ENCODE measurements at regions not wholly inside any gene's neighbourhood (a gene's known extent, or its start where the extent isn't known, plus 50 kb on each side); places are given as distances from the start of the nearest gene placed in this dataset.
"Not testable (repeated sequence)": the region's sequence is repeated elsewhere in the genome, so short reads cannot be mapped to it uniquely, and the experiment has no call there.

- DNase-seq: no peak
Measured at GRCh38 chr21:27519361-27519760, 552.5 kb upstream of the ADAMTS5 start.

DNA sequence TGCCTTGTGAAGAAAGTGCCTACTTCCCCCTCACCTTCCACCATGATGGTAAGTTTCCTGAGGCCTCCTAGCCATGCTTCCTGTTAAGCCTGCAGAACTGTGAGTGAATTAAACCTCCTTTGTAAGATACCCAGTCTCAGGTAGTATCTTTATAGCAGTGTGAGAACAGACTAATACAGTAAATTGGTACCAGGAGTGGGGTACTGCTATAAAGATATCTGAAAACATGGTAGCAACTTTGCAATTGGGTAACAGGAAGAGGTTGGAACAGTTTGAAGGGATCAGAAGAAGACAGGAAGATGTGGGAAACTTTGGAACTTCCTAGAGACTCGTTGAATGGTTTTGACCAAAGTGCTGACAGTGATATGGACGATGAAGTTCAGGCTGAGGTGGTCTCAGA is 550.3 kb upstream of the ADAMTS5 start:
- DNase-seq: not testable (repeated sequence)

DNA sequence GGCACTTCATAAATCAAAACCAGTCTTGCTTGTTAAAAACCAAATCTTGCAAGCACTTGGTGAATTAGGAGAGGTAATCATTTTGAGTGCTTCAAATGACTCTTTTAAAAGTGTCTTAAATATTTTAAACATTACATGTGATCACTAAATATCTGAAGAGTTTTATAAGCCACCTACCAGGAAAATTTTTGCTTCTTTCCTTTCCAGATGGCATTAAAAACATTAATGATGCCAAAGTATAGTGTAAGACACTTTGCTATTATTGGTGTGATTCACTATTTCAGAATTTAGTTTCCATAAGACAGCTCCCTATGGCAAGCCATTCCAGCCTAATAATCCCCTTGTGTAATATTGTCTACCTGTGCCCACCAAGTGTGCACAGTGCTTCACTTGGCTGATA is 548.8 kb upstream of the ADAMTS5 start:
- no peak for DNase-seq

DNA sequence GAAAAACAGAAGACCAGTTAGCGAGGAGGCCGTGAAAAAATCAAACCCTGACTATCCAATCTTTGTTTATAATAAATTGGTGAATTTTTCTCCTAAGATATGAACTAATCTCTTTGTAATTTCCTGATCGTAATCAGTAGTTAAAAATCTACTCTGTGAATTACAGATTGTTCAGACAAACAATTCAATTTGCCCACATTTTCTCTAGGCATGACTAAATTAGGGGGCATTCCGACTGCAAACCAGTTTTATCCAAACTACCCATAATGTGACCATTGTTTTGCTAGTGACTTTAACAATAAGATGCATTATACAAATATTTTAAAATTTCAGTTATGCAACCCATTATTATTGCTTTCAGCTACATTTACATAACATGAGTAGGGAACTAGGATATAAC is 546.9 kb upstream of the ADAMTS5 start:
- DNase-seq: no peak

DNA sequence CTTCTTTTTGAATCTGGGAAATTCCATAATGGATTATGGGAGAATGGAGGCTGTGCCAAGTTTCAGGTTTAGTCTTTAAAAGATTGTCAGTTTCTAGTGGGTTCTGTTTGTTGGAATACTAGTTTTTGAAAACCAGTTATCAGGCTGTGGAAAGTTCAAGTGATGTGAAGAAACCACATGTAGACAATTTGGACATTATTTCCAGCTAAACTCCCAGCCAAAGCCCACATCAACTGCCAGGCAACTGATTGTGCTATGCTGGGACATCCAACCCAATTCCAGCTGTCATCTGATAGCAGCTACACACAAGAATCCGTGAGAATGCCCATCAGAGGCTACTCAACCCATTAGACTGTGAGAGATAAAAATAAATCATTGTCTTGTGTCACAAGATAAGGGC is 546.1 kb upstream of the ADAMTS5 start:
- DNase-seq: no peak

DNA sequence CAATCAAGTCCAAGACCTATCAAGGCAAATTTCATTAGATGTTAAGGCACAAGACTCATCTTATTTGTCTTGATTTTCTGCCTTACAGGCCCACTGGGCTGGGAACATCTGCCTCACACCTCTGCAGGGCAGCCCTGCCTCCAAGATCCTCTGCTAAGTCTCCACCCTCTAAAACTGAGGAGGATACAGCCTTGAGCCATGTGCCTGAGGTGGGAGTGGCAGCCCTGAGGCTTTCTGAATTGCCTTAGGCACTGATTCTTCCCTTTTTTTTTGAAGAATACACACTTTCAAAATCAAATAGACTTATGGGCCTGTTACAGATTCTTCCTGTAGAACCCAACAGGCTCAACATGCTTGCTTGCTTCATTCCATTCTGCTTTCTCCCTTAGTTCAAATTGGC is 544.3 kb upstream of the ADAMTS5 start:
- DNase-seq: no peak

- no peak for DNase-seq
Measured at GRCh38 chr21:27507695-27508094, 540.8 kb upstream of the ADAMTS5 start.

- DNase-seq: no peak
Measured at GRCh38 chr21:27505516-27505915, 538.6 kb upstream of the ADAMTS5 start.

DNA sequence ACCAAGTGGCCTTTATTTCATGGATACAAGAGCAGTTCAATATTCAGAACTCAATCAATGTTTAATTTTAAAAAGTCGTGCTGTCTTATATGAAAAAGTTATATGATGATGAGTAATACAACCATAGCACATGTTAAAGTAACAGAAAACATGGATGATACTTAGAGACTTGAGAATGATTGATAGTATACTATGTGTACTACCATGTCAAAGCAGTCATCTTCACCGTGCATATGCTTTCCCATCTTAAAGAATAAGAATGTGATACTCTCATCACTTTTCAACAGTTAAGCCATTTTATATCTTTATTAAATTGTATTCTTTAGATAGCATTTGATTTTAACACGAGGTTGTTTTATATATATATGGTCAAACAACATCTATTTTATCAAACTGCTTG is 535.9 kb upstream of the ADAMTS5 start:
- DNase-seq: no peak

DNA sequence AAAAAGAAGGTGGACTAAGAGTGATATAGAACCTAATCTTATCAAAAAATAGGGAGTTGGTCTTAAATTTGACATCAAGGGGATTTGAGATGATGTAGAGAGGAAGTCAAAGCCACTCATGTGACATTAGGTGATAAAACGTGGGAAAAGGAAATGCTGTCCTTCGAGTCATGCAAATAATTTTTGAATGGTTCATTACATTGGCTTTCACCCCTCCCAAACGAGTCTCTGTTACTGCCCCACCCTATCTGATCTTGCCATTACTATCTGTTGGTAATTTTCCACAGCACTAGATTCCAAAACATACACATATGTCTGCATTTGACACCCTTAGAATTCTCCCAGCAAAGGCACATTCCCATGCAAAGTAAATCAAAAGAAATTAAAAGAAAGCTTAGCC is 531.1 kb upstream of the ADAMTS5 start:
- DNase-seq: no peak

GRCh38 chr21:27495836-27496235 is 528.9 kb upstream of the ADAMTS5 start:
- no peak for DNase-seq

- DNase-seq: no peak
Measured at GRCh38 chr21:27493542-27493941, 526.7 kb upstream of the ADAMTS5 start.

DNA sequence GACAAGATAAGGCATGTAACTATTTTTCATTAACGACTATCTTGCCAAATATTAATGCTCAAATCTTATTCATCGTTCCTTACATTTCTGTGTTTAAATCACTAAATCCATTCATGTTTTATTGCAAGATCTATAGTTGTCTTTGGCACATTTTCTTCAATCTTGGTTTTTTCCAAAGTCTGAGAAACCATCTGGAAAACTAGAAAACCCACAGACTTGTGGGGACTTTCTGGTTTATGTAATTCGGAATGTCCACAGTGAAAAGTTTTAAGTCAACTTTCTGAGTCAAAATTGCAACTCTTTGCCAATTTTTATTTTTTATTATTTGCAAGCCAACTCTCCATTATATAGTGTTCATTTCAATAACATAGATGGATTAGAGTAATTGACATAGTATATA is 520.8 kb upstream of the ADAMTS5 start:
- DNase-seq: no peak

GRCh38 chr21:27480841-27481261 is 514.0 kb upstream of the ADAMTS5 start:
- no peak for DNase-seq

DNA sequence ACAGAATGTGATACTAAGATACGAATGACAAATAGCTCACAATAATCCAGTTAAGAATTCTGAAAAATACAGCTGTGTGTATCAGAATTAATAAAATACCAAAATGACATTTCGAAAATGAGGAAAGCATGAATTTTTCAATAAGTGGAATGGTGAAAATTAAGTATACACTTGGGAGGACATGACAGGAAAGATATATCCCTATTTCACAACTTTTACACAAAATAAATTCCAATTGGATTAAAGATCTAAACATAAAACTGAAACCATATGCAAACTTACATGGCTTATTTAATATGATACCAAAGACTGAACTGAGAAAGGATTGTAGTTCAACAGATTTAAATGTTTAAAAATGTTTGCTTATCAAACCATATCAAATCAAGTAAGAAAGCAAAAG is 510.4 kb upstream of the ADAMTS5 start:
- no peak for DNase-seq

- DNase-seq: no peak
Measured at GRCh38 chr21:27476696-27477095, 509.8 kb upstream of the ADAMTS5 start.

GRCh38 chr21:27475363-27475955 is 508.6 kb upstream of the ADAMTS5 start:
- DNase-seq: no peak

DNA sequence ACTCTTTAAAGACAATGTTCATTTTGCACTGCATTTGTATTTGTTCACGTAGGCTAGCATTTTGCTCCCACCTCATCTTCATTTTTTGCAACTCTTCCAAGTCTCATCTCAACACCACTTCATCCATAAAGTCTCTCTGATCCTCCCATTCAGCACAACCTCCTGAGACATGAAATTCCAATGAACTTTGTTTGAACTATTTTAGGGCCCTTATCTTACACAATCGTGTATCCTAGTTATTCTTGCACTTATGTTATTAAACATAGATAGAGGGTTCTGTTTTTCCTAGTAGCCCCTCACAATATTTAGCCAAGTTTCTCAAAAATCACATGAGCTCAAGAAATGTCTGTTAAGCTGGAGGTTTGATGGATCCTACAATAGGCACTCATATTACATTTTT is 500.5 kb upstream of the ADAMTS5 start:
- no peak for DNase-seq

- DNase-seq: no peak
Measured at GRCh38 chr21:27466140-27466539, 499.3 kb upstream of the ADAMTS5 start.

GRCh38 chr21:27464648-27465047 is 497.8 kb upstream of the ADAMTS5 start:
- DNase-seq: no peak

DNA sequence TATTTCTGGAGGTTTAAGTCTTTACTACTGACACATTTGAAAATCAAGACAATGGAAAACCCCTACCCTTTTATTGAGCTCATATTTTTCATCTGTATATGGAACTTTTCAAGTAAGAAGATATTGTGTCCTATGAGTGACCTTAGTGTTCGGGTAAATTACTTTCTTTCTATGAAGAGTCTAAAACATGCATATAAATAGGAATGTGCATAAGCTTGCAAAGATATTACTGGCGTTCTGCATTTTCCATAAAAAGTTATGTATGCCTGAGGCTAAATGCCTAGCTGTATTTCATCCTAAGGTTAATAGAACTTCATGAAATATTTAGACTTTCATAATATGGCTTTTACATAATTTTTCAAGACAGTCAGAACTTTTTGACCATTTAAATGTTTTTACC is 495.8 kb upstream of the ADAMTS5 start:
- no peak for DNase-seq

- no peak for DNase-seq
Measured at GRCh38 chr21:27454234-27454633, 487.3 kb upstream of the ADAMTS5 start.

DNA sequence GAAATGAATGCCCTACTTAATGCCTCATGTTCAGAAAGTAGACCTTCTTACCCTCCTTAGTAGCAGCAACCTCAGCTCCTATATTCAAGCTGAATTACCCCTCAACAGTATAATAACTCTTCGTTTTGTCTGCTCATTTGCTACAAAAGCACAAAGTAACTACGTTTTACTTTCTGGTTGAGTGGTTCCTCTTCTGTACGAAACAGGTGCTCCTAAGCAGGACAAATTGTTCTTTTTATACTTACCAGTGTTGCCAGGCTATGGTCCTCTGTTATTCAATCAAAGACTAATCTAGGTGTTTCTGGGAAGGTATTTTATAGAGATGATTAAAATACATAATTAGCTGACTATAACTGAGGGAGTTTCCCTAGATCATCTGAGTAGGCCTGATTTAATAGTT is 484.2 kb upstream of the ADAMTS5 start:
- no peak for DNase-seq

DNA sequence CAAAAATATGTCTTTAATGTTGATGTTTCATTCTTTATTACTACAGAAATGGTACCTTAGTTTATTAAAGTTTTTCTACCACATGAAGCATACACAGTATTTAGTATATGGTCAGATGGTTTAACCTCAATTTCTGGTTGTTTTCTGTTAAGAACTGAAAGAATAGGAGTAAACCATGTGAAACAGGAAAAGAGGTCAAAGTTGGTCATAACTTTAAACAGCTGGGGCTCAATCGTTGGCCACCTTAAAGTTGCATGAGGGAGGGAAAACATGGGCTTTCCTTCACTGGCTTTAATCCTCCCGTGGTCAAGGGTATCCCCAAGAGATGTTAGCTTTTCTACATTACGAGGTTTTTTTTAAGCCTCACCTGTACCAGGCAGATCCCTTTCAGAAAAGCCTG is 483.3 kb upstream of the ADAMTS5 start:
- no peak for DNase-seq

- no peak for DNase-seq
Measured at GRCh38 chr21:27448960-27449359, 482.1 kb upstream of the ADAMTS5 start.

GRCh38 chr21:27447843-27448242 is 481.0 kb upstream of the ADAMTS5 start:
- no peak for DNase-seq
